ENCODE measurements at regions not wholly inside any gene's neighbourhood (a gene's known extent, or its start where the extent isn't known, plus 50 kb on each side); places are given as distances from the start of the nearest gene placed in this dataset.

- no peak for TF ChIP-seq CTCF (IDR thresholded peaks at IDR 0.05; ENCODE audit: low read depth, low read length, missing control alignments)
- no peak for DNase-seq (ENCODE audit: extremely low read depth, low read depth)
- no peak overlapping the region for H3K4me3 ChIP-seq (replicated peaks; ENCODE audit: low read depth, low read length)
Measured at GRCh38 chr11:116169776-116170175, 603.0 kb downstream of the BUD13 start.

GRCh38 chr11:116168459-116168787 lies 604.4 kb downstream of the BUD13 start:
- H3K4me3 ChIP-seq (replicated peaks; ENCODE audit: low read depth, low read length) = no peak overlapping the region
- no peak for DNase-seq (ENCODE audit: extremely low read depth, low read depth)
- no peak for TF ChIP-seq CTCF (IDR thresholded peaks at IDR 0.05; ENCODE audit: low read depth, low read length, missing control alignments)

- TF ChIP-seq CTCF (IDR thresholded peaks at IDR 0.05; ENCODE audit: low read depth, low read length, missing control alignments) = no peak
- no peak for DNase-seq (ENCODE audit: extremely low read depth, low read depth)
- no peak overlapping the region for H3K4me3 ChIP-seq (replicated peaks; ENCODE audit: low read depth, low read length)
Measured at GRCh38 chr11:116167706-116168458, 604.9 kb downstream of the BUD13 start.

- H3K4me3 ChIP-seq (replicated peaks; ENCODE audit: low read depth, low read length) = no peak overlapping the region
- DNase-seq (ENCODE audit: extremely low read depth, low read depth) = no peak
Measured at GRCh38 chr11:116166573-116167465, 606.0 kb downstream of the BUD13 start.

GRCh38 chr11:116164843-116165242 lies 607.9 kb downstream of the BUD13 start:
- TF ChIP-seq CTCF (IDR thresholded peaks at IDR 0.05; ENCODE audit: low read depth, low read length, missing control alignments) = no peak
- no peak for DNase-seq (ENCODE audit: extremely low read depth, low read depth)

More at GRCh38 chr11:116166573-116167465, 606.0 kb downstream of the BUD13 start:
- TF ChIP-seq CTCF (IDR thresholded peaks at IDR 0.05; ENCODE audit: low read depth, low read length, missing control alignments) = no peak

GRCh38 chr11:116162886-116163230 lies 609.9 kb downstream of the BUD13 start:
- DNase-seq (ENCODE audit: extremely low read depth, low read depth) = no peak
- no peak for TF ChIP-seq CTCF (IDR thresholded peaks at IDR 0.05; ENCODE audit: low read depth, low read length, missing control alignments)
- no peak overlapping the region for H3K4me3 ChIP-seq (replicated peaks; ENCODE audit: low read depth, low read length)

More at GRCh38 chr11:116164843-116165242, 607.9 kb downstream of the BUD13 start:
- H3K4me3 ChIP-seq (replicated peaks; ENCODE audit: low read depth, low read length) = no peak overlapping the region
